GM23338 (cell line): ENCODE measurements at regions not wholly inside any gene's neighbourhood (a gene's known extent, or its start where the extent isn't known, plus 50 kb on each side); places are given as distances from the start of the nearest gene placed in this dataset.

Experiments
- ATAC-seq: fragments of 200-7000 bp; cut with Tn5 transposase; 3 replicates; pipeline ENCODE4 v1.9.1; 2020
- DNase-seq: peaks from one replicate; pipeline ENCODE4 v3.0.0-alpha.2; 2015; ENCODE audit warnings: low spot score
- H2AFZ ChIP-seq: fragments of 200-600 bp; sonication (generic); 2 replicates; pipeline ENCODE4 v1.8.0; 2016; ENCODE audit warnings: antibody characterized with exemption, mild to moderate bottlenecking, moderate library complexity
- H3F3A ChIP-seq: fragments of 200-600 bp; sonication (generic); replicated peaks from 2 replicates; pipeline ENCODE4 v1.8.0; 2017; ENCODE audit warnings: antibody characterized with exemption, mixed run types, low read depth
- H3K27ac ChIP-seq: fragments of 200-600 bp; sonication (generic); 2 replicates; pipeline ENCODE4 v1.6.1; 2016; ENCODE audit warnings: low read depth
- H3K27me3 ChIP-seq: fragments of 200-600 bp; sonication (generic); 2 replicates; pipeline ENCODE4 v1.8.0; 2016; ENCODE audit warnings: mild to moderate bottlenecking, mixed run types, moderate library complexity; ENCODE audit not compliant: insufficient read depth
- H3K36me3 ChIP-seq: fragments of 200-600 bp; sonication (generic); 2 replicates; pipeline ENCODE4 v1.8.0; 2016; ENCODE audit warnings: mild to moderate bottlenecking; ENCODE audit not compliant: insufficient read depth
- H3K4me1 ChIP-seq: fragments of 200-600 bp; sonication (generic); 2 replicates; pipeline ENCODE4 v1.8.0; 2016; ENCODE audit warnings: mild to moderate bottlenecking, moderate library complexity; ENCODE audit not compliant: insufficient read depth
- H3K4me2 ChIP-seq: fragments of 200-600 bp; sonication (generic); 2 replicates; pipeline ENCODE4 v1.7.1; 2017; ENCODE audit warnings: mixed run types
- H3K4me3 ChIP-seq: fragments of 200-600 bp; sonication (generic); 2 replicates; pipeline ENCODE4 v1.6.1; 2016; ENCODE audit warnings: mixed run types
- H3K79me2 ChIP-seq: fragments of 200-600 bp; sonication (generic); replicated peaks from 2 replicates; pipeline ENCODE4 v1.8.0; 2017; ENCODE audit warnings: mild to moderate bottlenecking; ENCODE audit not compliant: insufficient read depth
- H3K9me2 ChIP-seq: fragments of 200-600 bp; sonication (generic); 2 replicates; pipeline ENCODE4 v1.8.0; 2017; ENCODE audit not compliant: insufficient read depth
- H4K20me1 ChIP-seq: fragments of 200-600 bp; sonication (generic); replicated peaks from 2 replicates; pipeline ENCODE4 v1.8.0; 2017; ENCODE audit warnings: mild to moderate bottlenecking; ENCODE audit not compliant: insufficient read depth
- H3K27ac Mint-ChIP-seq: 2 replicates; pipeline ENCODE4 v1.8.0; 2020; ENCODE audit warnings: inconsistent platforms, mild to moderate bottlenecking, moderate library complexity, mixed read lengths
- H3K27me3 Mint-ChIP-seq: 3 replicates; pipeline ENCODE4 v1.8.0; 2022; ENCODE audit warnings: low read depth, mild to moderate bottlenecking, moderate library complexity, mixed read lengths, inconsistent platforms; ENCODE audit not compliant: insufficient read depth, poor library complexity
- H3K36me3 Mint-ChIP-seq: 3 replicates; pipeline ENCODE4 v1.8.0; 2021; ENCODE audit warnings: low read depth, mild to moderate bottlenecking, inconsistent platforms, moderate library complexity, mixed read lengths
- H3K4me1 Mint-ChIP-seq: 3 replicates; pipeline ENCODE4 v1.8.0; 2020; ENCODE audit warnings: mild to moderate bottlenecking, inconsistent platforms, mixed read lengths
- H3K4me3 Mint-ChIP-seq: 3 replicates; pipeline ENCODE4 v1.8.0; 2021; ENCODE audit warnings: moderate library complexity, mild to moderate bottlenecking, inconsistent platforms, mixed read lengths
- H3K9me3 Mint-ChIP-seq: 3 replicates; pipeline ENCODE4 v1.8.0; 2020; ENCODE audit warnings: moderate library complexity, mild to moderate bottlenecking, inconsistent platforms, mixed read lengths
- CREB1 ChIP-seq: fragments of 250-450 bp; sonication (Bioruptor Pico); IDR thresholded peaks from 2 replicates; pipeline ENCODE4 v1.5.0; 2020; ENCODE audit warnings: low read depth, mild to moderate bottlenecking, moderate library complexity
- CTCF ChIP-seq, 2 experiments: fragments of 200-600 bp in 1 of 2; sonication (generic) in 1 of 2; conservative IDR thresholded peaks; 2 replicates each; pipeline versions ENCODE4 v1.5.1 to v1.6.1; 2016 to 2017; ENCODE audit warnings: antibody characterized with exemption in 2 of 2, low read depth in 2 of 2, mild to moderate bottlenecking in 2 of 2, moderate library complexity in 1 of 2
- EZH2 ChIP-seq: fragments of 200-600 bp; sonication (generic); IDR thresholded peaks from one replicate; pipeline ENCODE4 v1.8.0; 2017; ENCODE audit warnings: antibody characterized with exemption, mild to moderate bottlenecking, low read depth; ENCODE audit not compliant: unreplicated experiment
- EZH2phosphoT487 ChIP-seq: fragments of 200-600 bp; sonication (generic); IDR thresholded peaks from one replicate; pipeline ENCODE4 v1.8.1; 2018; ENCODE audit warnings: antibody characterized with exemption; ENCODE audit not compliant: unreplicated experiment
- JUNB ChIP-seq: IDR thresholded peaks from one replicate; pipeline ENCODE4 v1.6.1; 2016; ENCODE audit warnings: antibody characterized with exemption; ENCODE audit not compliant: unreplicated experiment
- NANOG ChIP-seq: IDR thresholded peaks from 2 replicates; pipeline ENCODE4 v1.6.1; 2016; ENCODE audit warnings: antibody characterized with exemption, borderline replicate concordance
- POLR2AphosphoS5 ChIP-seq: IDR thresholded peaks from 2 replicates; pipeline ENCODE4 v1.6.1; 2016; ENCODE audit warnings: antibody characterized with exemption, low read depth
- REST ChIP-seq: IDR thresholded peaks from one replicate; pipeline ENCODE4 v1.6.1; 2018; ENCODE audit warnings: antibody characterized with exemption; ENCODE audit not compliant: unreplicated experiment
- STAT1 ChIP-seq: IDR thresholded peaks from one replicate; pipeline ENCODE4 v1.6.1; 2016; ENCODE audit warnings: antibody characterized with exemption; ENCODE audit not compliant: unreplicated experiment
- ZNF114 ChIP-seq: fragments of 250-450 bp; sonication (Bioruptor Pico); IDR thresholded peaks from 2 replicates; pipeline ENCODE4 v1.5.0; 2020; ENCODE audit warnings: mild to moderate bottlenecking, moderate library complexity
- ZNF331 ChIP-seq: fragments of 250-450 bp; sonication (Bioruptor Pico); IDR thresholded peaks from 2 replicates; pipeline ENCODE4 v1.5.0; 2020; ENCODE audit warnings: low read depth, mild to moderate bottlenecking, moderate library complexity
- TF ChIP-seq, protein P1 (sequence below): fragments of 250-450 bp; sonication (Bioruptor Pico); IDR thresholded peaks from 2 replicates; pipeline ENCODE4 v1.5.0; 2020; ENCODE audit warnings: mild to moderate bottlenecking, moderate library complexity
- TF ChIP-seq, protein P2 (sequence below): IDR thresholded peaks from 2 replicates; pipeline ENCODE4 v1.6.1; 2016; ENCODE audit warnings: antibody characterized with exemption

DNA sequence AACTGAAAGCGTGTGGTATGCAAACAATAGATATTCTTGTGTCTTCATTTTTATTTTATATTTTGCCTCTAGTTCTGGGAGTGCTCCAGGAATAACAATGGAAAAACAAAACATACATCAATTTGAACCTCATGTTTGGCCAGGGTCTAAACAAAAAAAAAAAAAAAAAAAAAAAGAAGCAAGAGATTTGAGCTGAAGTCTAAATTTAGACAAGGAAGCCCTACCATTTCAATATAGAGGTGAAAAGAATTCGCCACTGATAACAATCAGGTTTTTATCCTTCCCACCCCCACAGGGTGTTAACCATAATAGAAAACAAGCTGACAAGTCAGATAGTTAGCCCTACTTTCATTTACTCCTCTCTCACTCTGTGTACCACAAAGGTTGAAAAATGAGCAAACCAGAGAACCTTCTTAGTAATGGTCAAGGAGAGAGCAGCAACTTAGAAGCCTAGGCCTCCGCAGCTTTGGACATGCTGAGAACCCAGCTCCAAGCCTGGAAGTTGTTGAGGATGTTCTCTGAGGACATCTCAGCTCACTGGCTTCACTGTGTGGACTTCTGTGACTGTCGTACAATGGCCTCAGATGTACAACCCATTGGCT is 118.2 kb upstream of the HMHB1 start:
- no peak overlapping the region for H3K27ac Mint-ChIP-seq
- H3K9me2 ChIP-seq, result no peaks in the 10 kb centered on the region
- H3K27me3 Mint-ChIP-seq, result peaks cover 2% of the 10 kb centered on the region
- H3K27ac ChIP-seq, result no peak overlapping the region
- H3K4me1 Mint-ChIP-seq, result no peaks in the 10 kb centered on the region
- H3F3A ChIP-seq, result no peaks in the 10 kb centered on the region
- no peak overlapping the region for H3K4me3 ChIP-seq
- DNase-seq (no peak), ATAC-seq (no peak)
- H3K36me3 Mint-ChIP-seq, result no peaks in the 10 kb centered on the region
- no peak overlapping the region for H2AFZ ChIP-seq
- no peaks in the 10 kb centered on the region for H3K36me3 ChIP-seq
- H3K27me3 ChIP-seq, result no peaks in the 10 kb centered on the region
- H3K4me3 Mint-ChIP-seq, result no peak overlapping the region
- no peaks in the 10 kb centered on the region for H3K9me3 Mint-ChIP-seq
- no peak overlapping the region for H3K4me2 ChIP-seq
- TF ChIP-seq ZNF114 (CRISPR knock-in tag), result no peak
- TF ChIP-seq ZNF331 (CRISPR knock-in tag), result no peak
- TF ChIP-seq CREB1 (CRISPR knock-in tag), result no peak
- no peak for TF ChIP-seq JUNB
- no peak for TF ChIP-seq STAT1
- no peak for TF ChIP-seq CTCF (conservative IDR thresholded peaks at IDR 0.05; ENCODE audit: low read depth in 2 of 2)
- no peak for TF ChIP-seq POLR2AphosphoS5
- no peak for TF ChIP-seq NANOG
- no peak for TF ChIP-seq REST
- TF ChIP-seq, protein P1, sequence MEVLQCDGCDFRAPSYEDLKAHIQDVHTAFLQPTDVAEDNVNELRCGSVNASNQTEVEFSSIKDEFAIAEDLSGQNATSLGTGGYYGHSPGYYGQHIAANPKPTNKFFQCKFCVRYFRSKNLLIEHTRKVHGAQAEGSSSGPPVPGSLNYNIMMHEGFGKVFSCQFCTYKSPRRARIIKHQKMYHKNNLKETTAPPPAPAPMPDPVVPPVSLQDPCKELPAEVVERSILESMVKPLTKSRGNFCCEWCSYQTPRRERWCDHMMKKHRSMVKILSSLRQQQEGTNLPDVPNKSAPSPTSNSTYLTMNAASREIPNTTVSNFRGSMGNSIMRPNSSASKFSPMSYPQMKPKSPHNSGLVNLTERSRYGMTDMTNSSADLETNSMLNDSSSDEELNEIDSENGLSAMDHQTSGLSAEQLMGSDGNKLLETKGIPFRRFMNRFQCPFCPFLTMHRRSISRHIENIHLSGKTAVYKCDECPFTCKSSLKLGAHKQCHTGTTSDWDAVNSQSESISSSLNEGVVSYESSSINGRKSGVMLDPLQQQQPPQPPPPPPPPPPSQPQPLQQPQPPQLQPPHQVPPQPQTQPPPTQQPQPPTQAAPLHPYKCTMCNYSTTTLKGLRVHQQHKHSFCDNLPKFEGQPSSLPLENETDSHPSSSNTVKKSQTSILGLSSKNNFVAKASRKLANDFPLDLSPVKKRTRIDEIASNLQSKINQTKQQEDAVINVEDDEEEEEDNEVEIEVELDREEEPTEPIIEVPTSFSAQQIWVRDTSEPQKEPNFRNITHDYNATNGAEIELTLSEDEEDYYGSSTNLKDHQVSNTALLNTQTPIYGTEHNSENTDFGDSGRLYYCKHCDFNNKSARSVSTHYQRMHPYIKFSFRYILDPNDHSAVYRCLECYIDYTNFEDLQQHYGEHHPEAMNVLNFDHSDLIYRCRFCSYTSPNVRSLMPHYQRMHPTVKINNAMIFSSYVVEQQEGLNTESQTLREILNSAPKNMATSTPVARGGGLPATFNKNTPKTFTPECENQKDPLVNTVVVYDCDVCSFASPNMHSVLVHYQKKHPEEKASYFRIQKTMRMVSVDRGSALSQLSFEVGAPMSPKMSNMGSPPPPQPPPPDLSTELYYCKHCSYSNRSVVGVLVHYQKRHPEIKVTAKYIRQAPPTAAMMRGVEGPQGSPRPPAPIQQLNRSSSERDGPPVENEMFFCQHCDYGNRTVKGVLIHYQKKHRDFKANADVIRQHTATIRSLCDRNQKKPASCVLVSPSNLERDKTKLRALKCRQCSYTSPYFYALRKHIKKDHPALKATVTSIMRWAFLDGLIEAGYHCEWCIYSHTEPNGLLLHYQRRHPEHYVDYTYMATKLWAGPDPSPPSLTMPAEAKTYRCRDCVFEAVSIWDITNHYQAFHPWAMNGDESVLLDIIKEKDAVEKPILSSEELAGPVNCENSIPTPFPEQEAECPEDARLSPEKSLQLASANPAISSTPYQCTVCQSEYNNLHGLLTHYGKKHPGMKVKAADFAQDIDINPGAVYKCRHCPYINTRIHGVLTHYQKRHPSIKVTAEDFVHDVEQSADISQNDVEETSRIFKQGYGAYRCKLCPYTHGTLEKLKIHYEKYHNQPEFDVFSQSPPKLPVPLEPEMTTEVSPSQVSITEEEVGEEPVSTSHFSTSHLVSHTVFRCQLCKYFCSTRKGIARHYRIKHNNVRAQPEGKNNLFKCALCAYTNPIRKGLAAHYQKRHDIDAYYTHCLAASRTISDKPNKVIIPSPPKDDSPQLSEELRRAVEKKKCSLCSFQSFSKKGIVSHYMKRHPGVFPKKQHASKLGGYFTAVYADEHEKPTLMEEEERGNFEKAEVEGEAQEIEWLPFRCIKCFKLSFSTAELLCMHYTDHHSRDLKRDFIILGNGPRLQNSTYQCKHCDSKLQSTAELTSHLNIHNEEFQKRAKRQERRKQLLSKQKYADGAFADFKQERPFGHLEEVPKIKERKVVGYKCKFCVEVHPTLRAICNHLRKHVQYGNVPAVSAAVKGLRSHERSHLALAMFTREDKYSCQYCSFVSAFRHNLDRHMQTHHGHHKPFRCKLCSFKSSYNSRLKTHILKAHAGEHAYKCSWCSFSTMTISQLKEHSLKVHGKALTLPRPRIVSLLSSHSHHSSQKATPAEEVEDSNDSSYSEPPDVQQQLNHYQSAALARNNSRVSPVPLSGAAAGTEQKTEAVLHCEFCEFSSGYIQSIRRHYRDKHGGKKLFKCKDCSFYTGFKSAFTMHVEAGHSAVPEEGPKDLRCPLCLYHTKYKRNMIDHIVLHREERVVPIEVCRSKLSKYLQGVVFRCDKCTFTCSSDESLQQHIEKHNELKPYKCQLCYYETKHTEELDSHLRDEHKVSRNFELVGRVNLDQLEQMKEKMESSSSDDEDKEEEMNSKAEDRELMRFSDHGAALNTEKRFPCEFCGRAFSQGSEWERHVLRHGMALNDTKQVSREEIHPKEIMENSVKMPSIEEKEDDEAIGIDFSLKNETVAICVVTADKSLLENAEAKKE (CRISPR knock-in tag), result no peak
- no peak for TF ChIP-seq EZH2
- TF ChIP-seq, protein P2, sequence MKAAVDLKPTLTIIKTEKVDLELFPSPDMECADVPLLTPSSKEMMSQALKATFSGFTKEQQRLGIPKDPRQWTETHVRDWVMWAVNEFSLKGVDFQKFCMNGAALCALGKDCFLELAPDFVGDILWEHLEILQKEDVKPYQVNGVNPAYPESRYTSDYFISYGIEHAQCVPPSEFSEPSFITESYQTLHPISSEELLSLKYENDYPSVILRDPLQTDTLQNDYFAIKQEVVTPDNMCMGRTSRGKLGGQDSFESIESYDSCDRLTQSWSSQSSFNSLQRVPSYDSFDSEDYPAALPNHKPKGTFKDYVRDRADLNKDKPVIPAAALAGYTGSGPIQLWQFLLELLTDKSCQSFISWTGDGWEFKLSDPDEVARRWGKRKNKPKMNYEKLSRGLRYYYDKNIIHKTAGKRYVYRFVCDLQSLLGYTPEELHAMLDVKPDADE, result no peak
- no peak for TF ChIP-seq EZH2phosphoT487
- H3K79me2 ChIP-seq, result no peaks in the 10 kb centered on the region
- H4K20me1 ChIP-seq, result no peaks in the 10 kb centered on the region
- no peaks in the 10 kb centered on the region for H3K4me1 ChIP-seq
